HG03135 (cell line): ENCODE measurements at regions not wholly inside any gene's neighbourhood (a gene's known extent, or its start where the extent isn't known, plus 50 kb on each side); places are given as distances from the start of the nearest gene placed in this dataset.

Source experiments
- ATAC-seq: cut with Tn5 transposase; IDR thresholded peaks from one replicate; pipeline ENCODE4 v1.9.1; 2021; ENCODE audit warnings: mild to moderate bottlenecking, moderate library complexity; ENCODE audit not compliant: unreplicated experiment

DNA sequence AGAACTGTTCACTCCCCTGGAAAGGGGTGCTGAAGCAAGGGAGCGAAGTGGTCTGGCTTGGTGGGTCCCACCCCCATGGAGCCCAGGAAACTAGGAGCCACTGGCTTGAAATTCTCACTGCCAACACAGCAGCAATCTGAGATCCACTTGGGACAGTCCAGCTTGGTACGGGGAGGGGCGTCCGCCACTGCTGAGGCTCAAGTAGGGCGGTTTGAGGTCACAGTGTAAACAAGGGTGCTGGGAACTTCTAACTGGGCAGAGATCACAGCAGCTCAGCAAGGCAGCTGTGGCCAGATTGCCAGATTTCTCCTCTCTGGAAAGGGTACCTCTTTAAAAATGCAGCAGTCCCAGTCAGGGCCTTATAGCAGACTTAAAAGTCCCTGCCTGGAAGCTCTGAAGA, 53.9 kb upstream of the GALNTL6 start:
- ATAC-seq: no peak

DNA sequence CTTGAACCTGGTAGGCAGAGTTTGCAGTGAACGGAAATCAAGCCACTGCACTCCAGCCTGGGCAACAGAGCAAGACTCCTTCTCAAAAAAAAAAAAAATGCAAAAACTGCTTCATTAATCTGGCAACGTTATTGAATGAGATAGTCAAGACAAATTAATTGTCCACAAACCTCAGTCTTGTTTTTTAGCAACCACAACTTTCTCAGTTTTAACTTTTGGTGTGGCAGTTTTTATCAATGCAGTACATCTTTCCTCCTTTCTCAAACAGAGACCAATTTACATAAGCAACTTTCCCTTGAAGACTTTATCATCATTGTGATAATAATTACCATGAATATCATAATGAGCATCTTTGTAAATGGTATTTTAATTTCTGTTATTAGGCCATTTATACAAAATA, 61.7 kb upstream of the GALNTL6 start:
- no peak for ATAC-seq

DNA sequence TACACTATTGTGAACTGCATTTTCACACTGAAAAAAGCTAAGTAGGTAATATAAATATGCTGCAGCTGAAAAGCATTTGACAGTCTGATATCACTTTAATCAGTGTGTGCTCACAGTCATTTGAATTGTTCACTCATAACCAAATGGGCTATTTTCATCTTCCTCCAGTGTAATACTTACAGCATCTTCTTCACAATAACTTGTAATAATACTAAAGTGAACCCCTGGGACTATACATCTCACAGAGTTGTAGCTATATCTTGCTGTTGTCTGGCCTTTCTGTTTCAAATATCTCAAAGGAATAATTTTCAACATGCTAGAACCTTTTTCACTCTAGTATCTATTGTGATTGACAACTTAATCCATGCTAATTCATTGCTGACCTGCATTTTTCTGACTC, 66.8 kb upstream of the GALNTL6 start:
- no peak for ATAC-seq

DNA sequence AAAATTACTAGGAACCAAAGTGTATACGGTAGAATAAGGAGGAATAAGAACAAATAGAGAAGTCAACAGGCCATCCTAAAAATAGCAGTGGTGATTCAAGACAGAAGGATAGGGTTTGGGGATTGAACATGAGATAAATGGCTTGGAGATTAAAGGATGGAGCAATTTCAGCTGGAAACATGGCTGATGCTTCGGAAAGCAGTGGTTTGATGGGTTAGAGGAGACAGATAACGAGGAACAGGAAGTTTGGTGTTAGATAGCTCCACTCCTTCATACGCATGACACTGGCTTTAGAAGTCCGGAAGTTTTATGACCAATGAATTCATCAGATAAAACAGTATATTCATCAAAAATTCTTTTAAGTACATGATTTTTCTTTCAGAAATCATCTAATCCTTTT, 70.8 kb upstream of the GALNTL6 start:
- no peak for ATAC-seq

DNA sequence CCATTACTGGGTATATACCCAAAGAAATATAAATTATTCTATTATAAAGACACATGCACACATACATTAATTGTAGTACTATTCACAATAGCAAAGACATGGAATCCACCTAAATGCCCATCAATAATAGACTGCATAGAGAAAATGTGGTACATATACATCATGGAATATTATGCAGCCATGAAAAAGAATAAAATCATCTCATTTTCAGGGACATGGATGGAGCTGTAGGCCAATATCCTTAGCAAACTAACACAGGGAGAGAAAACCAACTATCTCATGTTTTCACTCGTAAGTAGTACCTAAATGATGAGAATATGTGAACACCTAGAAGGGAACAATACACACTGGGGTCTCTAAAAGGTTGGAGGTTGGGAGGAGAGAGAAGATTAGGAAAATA, 86.0 kb upstream of the GALNTL6 start:
- ATAC-seq: no peak

DNA sequence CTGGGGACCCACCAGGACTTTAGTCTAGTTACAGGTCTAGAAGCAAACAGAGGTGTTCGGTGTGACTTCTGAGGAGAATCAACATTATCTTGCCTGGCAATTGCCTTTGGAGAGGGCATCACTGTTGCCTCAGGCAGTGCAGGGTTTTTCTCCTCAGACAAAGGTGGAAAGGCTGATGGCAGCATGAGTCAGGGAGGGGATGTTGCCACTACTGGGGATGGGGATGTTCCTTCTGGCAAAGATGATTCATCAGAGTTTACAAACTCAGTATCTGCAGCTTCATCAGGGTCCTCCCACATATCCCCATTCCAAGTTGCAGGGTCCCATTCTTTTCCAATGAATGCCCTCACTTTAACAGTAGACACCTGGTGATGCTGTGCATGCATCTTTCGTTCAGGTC, 91.3 kb upstream of the GALNTL6 start:
- ATAC-seq: no peak

DNA sequence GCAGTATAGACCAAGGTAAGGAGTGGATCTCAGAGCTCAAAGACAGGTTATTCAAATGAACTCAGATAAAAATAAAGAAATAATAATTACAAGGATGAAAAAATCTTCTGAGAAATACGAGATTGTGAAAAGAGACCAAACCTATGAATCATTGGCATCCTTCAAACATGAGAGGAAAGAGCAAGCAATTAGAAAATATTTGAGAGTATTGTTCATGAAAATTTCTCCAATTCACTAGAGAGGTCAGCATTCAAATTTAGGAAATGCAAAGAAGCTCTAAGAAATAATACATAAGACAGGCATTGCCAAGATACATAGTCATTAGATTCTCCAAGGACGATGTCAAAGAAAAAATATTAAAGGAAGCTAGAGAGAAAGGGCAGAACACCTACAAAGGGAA, 93.5 kb upstream of the GALNTL6 start:
- no peak for ATAC-seq

DNA sequence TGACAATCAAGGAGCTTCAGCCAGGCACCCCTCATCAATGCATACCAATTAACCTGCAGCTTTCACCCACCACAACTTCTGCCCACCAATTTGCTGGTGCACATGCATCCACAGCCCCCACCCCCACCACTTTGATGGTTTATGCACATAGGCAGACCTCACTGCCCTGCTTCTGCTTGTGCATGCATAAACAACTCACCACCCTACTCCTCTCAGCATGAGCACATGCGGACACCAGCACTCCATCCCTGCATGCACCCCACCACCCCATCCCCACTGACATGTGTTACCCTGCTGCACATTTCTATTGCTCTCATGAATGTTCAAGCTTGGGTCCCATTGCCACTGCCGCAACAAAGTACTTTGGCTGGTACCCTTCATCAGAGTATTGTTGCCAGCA, 94.5 kb upstream of the GALNTL6 start:
- ATAC-seq: no peak

DNA sequence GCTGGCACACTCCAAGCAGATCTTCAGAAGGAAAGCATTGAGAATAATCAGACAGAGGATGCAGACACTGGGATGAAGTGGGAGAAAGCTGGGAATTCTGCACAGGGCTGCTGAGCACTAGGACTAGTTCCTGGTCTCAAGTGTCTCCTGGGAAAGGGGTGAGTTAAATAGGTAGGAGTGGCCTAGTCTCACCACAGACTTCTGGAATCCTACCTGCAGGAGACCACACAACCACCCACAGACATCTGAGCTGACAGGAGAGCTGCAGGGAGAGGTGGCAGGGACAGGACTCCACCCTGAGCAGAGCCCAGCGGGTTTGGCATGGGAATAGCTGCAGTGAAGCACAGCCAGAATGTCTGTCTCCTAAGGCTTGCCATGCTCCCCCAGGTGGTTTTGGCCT, 95.1 kb upstream of the GALNTL6 start:
- ATAC-seq: no peak

DNA sequence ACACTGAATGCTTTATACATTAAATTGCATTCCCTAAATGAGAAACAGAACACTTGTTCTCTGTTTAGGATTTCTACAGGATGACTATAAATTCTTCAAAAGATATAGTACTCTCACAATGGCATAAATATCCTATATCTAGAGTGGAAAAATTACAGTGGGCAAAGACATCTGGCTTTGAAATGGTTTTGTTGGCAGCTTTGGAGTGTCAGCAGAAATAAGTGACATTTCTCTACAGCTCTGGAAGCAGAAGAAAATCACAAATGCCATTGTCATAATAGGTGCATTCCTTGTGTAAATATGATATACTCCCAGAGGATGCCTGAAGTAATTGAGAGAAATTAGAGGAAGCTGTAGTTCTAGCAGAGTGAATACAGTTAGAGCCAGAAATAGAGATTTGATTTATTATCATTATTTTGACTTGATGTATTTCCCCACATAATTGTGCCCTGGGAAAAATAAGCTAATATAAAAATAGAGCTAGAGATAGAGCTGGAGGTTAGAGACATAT, 95.9 kb upstream of the GALNTL6 start:
- ATAC-seq: no peak

DNA sequence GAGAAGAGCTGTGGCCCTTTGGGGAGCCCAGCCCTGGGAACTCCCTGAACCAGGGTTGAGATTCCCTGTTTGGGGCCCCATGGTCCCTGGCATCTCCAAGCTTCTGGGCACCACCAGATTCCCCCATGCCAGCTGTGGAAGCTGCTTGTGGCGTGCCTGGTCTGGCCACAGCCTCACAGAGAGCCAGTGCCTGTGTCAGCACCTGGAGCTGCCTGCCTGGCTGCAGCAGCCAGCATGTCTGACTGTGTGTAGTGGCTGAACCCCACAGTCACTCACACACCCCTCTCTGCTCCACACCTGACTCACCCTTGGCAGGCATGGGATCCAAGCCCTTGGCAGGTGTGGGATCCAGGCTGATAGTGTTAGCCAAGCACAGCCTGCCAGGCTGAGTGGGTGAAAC, 97.2 kb upstream of the GALNTL6 start:
- ATAC-seq: no peak

DNA sequence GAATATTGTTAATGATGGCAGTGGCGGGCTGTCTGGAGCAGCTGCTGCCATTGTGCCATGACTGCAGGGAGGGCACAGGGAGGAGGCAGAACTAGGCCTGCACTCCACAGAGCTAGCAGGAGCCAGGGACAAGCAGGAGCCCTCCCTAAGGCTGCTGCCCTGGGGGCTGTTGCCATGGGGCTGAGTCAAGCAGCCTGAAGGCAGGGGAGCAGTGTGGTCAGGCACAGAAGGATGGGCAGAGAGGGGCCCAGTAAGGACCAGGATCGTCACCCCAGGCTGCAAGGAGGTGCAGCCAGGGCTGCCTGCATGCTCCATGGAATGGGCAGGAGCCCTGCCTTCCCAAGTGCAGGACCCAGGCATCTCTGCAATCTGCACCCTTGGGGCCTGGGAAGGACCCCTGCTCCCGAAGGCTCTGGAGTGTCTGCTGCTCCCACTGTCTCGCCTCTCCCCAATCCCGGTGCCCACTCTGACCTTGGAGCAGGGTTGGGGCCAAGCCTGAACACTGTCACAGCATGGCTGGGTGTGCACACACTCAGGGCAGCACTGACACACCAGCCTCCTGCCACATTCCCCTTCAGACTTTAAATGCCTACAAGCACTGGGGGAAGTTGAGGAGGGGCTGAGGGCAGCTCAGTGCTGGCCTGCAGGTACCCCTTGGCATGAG, 98.3 kb upstream of the GALNTL6 start:
- ATAC-seq: no peak

DNA sequence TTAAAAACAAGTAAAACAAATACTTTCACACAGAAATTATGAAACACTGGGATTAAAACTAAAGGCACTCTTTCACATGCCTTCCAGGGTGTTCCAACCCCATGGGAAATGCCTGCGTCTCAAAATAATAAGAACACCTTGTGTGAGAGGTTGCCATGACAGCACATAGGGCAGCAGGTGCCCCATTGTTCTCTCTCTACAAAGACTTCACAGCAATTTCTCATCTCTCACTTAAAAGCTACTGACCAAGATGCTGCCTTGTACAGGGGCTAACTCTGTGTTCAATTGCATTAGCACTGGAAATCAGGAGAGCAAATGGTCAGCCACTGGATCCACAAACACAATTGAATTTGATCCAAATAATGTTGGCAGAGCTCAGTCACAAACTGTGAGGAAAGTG, 102.5 kb upstream of the GALNTL6 start:
- ATAC-seq: no peak

DNA sequence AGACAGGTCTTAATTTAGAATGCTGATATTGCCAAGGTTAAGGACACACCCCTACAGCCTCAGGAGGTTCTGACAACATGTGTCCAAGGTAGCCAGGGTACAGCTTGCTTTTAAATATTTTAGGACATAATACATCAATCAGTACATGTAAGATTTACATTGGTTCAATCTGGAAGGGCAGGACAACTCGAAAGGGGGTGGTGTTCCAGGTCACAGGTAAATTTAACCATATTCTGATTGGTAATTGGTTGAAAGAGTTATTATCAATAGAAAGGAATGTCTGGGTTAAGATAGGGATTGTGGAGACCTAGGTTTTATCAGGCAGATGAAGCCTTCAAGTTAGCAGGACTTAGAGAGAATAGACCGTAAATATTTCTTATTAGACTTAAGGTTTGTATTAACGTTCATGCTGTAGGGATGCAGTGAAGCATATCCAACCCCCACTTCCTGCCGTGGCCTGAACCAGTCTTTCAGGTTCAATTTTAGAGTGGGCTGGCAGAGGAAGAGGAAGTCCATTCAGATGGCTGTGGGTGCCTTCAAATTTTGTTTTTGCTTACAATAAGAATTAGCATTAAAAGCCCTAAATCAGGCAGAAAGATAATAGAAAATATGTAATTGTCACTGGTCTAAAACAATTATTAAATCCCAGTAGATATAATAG, 136.5 kb upstream of the GALNTL6 start:
- ATAC-seq: peak; percentile 99

DNA sequence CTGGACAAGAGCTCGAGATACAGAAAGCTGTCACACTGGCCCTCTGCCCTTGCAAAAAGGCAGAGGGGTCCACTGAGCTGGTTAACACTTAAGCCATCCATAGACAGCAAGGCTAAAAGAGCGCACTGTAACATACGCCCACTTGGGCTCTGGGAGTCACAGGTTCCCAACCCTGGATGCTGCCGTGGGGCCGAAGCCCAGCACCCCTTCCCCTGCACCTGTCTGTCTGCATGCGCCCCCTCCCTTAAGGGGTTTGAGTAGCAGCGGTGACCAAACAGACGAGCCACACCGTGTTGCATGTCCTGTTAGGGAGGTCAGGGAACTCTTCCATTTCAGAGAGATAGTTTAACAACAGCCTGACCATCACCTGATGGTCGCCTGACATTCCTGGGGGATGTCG, 138.4 kb upstream of the GALNTL6 start:
- ATAC-seq: no peak

DNA sequence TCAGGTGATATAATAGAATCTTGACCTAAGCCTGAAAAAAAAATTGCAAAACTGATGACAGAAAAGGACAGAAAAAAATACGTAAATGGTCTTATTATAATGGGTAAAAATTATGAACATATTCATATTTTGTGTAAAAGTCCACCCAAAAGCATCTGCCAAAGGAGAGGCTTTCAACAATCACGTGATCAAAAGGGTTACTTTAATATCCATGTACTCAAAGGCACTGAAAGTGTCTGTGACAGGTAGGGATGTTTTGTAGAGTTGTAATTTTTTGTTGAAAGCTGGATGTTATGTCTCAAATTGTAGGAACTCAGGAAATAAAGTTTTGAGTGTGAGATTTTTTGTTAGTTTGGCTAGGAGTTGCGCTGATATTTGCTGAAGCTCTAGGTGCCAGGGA, 144.8 kb upstream of the GALNTL6 start:
- no peak for ATAC-seq

DNA sequence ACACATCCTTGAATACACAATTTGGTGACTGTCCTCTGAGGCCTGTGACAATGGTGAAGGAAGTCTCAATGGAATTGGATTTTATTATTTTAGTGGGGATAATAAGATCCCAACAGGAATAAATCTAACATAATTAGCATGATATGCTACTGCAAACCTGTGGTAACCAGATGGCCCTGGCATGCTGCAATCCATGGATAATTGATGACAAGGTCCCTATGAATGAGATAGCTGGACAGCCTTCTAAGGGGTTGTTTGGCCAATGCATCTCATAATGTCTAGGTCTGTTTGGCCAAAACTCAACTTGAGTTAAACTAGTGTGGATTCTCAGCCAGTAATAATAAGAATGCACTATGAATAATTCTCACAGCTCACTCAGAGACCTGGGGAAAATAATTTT, 145.3 kb upstream of the GALNTL6 start:
- ATAC-seq: no peak

DNA sequence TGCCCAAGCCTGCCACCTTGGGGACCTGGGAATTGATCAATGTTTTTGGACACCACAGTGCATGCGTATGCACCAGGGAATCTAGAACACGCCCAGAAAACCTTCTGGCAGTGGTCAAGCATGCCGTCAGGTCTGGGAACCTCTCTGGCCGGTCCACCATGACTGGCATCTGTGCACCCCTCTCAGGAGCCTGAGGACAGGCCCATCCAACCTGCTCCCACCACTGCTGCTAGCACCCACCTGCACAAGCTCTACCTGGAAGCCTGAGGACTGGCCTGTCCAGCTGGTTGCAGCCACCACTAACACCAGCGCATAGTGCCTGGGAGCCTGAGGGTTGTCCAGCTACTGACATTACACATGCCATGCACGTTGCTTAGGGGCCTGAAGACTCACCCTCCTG, 162.1 kb upstream of the GALNTL6 start:
- no peak for ATAC-seq

DNA sequence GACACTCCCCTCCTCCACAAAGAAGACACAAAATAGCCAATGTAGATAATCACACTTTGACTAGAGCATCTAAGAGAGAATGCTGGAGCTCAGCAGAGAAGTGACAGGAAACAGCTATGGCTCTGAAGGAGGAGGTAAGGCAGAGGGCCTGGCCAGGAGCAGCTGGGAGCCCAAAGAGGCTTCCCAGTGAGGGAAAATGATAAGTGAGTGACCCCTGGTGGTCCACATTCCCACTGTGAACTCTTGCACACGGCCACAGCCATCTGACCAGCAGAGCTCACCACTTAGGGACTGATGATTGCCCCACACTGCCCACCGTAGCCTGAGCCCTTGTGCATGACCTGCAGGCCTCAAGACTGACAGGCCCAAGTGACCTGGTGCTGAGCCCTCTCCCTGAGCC, 162.7 kb upstream of the GALNTL6 start:
- ATAC-seq: peak; percentile 72

DNA sequence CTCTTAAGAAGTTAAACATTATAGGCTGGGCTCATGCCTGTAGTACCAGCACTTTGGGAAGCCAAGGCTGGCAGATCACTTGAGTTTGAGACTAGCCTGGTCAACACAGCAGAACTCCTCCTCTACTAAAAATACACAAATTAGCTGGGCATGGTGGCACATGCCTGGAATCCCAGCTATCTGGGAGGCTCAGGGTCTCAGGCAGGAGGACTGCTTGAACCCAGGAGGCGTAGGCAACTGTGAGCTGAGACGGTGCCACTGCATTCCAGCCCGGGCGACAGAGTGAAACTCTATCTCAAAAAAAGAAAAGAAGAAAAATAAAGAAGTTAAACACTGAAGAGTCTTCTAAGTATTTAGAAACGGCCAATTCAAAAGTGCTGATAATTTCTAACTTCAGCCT, 164.3 kb upstream of the GALNTL6 start:
- ATAC-seq: no peak

DNA sequence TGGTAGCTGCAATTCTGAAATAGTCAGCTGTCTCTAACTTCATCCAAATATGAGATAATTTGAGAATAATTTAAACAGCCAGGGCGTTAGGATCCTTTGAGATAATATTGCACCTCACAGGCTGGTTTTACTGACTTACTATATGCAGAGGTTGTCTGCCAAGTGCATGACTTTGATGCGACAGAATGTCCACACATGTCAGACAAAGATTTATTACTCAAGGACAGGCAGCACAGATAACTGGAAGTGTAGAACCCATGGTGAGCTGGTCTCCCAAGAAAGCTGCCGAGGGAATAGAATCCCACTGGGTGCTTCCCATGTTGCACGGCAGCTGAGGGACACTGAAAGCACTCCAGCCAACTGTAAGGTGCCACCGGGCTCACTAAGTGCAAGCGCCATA, 166.2 kb upstream of the GALNTL6 start:
- no peak for ATAC-seq

DNA sequence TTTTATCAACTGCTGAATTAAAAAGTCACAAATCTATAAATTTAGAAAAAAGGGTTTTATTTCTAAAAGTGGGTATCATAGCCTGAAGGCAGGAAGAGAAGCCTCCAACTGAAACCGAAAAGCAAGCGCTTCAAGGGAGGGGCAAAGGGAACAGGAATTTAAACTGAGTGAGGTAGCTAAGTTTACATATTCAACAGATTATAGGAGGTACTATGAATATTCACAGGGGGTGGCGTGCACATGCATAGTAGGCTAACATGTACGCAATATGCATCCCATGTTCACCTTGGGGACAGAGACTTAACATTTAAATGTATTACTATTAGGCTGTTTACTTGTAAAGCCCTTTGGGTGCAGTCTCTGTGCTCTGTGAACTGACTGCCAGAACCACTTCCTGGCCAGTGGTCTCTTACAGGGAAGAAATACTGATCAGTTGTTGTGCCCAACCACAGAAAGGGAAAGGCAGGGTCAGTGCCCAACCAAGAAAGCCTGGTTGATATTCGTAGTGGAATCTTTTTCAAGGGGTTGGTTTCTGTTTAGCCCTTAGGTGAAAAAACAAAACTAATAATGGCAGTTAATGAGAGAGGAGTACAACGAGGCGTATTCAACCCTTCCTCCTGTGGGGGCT, 168.7 kb upstream of the GALNTL6 start:
- peak; percentile 92 for ATAC-seq
